ENCODE measurements at regions not wholly inside any gene's neighbourhood (a gene's known extent, or its start where the extent isn't known, plus 50 kb on each side); places are given as distances from the start of the nearest gene placed in this dataset.

- Histone ChIP-seq H3K27me3 (ENCODE audit: control insufficient read depth, insufficient read depth, low read length) (no peaks in the 10 kb centered on the region), H3K36me3 (ENCODE audit: control insufficient read depth, insufficient read depth, low read length) (no peaks in the 10 kb centered on the region), H3K4me3 (ENCODE audit: low read depth, low read length) (no peak overlapping the region)
- peak; percentile 41 for DNase-seq (ENCODE audit: low read depth)
- TF ChIP-seq CTCF (IDR thresholded peaks at IDR 0.05; ENCODE audit: insufficient read depth, low read length, poor library complexity, severe bottlenecking) = no peak
Observed at GRCh38 chr9:104009826-104010225, 84.3 kb upstream of the SMC2 start.

GRCh38 chr9:104022083-104022482 is 72.0 kb upstream of the SMC2 start:
- no peak overlapping the region for H3K4me3 ChIP-seq (ENCODE audit: low read depth, low read length)
- no peak for DNase-seq (ENCODE audit: low read depth)
- no peaks in the 10 kb centered on the region for H3K27me3 ChIP-seq (ENCODE audit: control insufficient read depth, insufficient read depth, low read length)
- no peaks in the 10 kb centered on the region for H3K36me3 ChIP-seq (ENCODE audit: control insufficient read depth, insufficient read depth, low read length)
- TF ChIP-seq CTCF (IDR thresholded peaks at IDR 0.05; ENCODE audit: insufficient read depth, low read length, poor library complexity, severe bottlenecking) = no peak

- no peak for TF ChIP-seq CTCF (IDR thresholded peaks at IDR 0.05; ENCODE audit: insufficient read depth, low read length, poor library complexity, severe bottlenecking)
- DNase-seq (ENCODE audit: low read depth) = no peak
- H3K27me3 ChIP-seq (ENCODE audit: control insufficient read depth, insufficient read depth, low read length) = no peaks in the 10 kb centered on the region
- H3K36me3 ChIP-seq (ENCODE audit: control insufficient read depth, insufficient read depth, low read length) = no peaks in the 10 kb centered on the region
- H3K4me3 ChIP-seq (ENCODE audit: low read depth, low read length) = no peak overlapping the region
Observed at GRCh38 chr9:104025104-104025503, 69.0 kb upstream of the SMC2 start.

- no peak for DNase-seq (ENCODE audit: low read depth)
- no peak overlapping the region for H3K4me3 ChIP-seq (ENCODE audit: low read depth, low read length)
- H3K36me3 ChIP-seq (ENCODE audit: control insufficient read depth, insufficient read depth, low read length) = no peaks in the 10 kb centered on the region
- no peaks in the 10 kb centered on the region for H3K27me3 ChIP-seq (ENCODE audit: control insufficient read depth, insufficient read depth, low read length)
- no peak for TF ChIP-seq CTCF (IDR thresholded peaks at IDR 0.05; ENCODE audit: insufficient read depth, low read length, poor library complexity, severe bottlenecking)
Observed at GRCh38 chr9:104025945-104026344, 68.2 kb upstream of the SMC2 start.

GRCh38 chr9:104027295-104027694 is 66.8 kb upstream of the SMC2 start:
- no peak for DNase-seq (ENCODE audit: low read depth)
- TF ChIP-seq CTCF (IDR thresholded peaks at IDR 0.05; ENCODE audit: insufficient read depth, low read length, poor library complexity, severe bottlenecking) = no peak
- no peak overlapping the region for H3K4me3 ChIP-seq (ENCODE audit: low read depth, low read length)

GRCh38 chr9:104028827-104029226 is 65.3 kb upstream of the SMC2 start:
- H3K27me3 ChIP-seq (ENCODE audit: control insufficient read depth, insufficient read depth, low read length) = no peaks in the 10 kb centered on the region
- no peak overlapping the region for H3K4me3 ChIP-seq (ENCODE audit: low read depth, low read length)
- TF ChIP-seq CTCF (IDR thresholded peaks at IDR 0.05; ENCODE audit: insufficient read depth, low read length, poor library complexity, severe bottlenecking) = no peak
- no peaks in the 10 kb centered on the region for H3K36me3 ChIP-seq (ENCODE audit: control insufficient read depth, insufficient read depth, low read length)
- no peak for DNase-seq (ENCODE audit: low read depth)

More at GRCh38 chr9:104027295-104027694, 66.8 kb upstream of the SMC2 start:
- H3K36me3 ChIP-seq (ENCODE audit: control insufficient read depth, insufficient read depth, low read length) = no peaks in the 10 kb centered on the region
- no peaks in the 10 kb centered on the region for H3K27me3 ChIP-seq (ENCODE audit: control insufficient read depth, insufficient read depth, low read length)

All from kidney epithelial cell (primary cell).